Neural cell (in vitro differentiated cells): ENCODE measurements at regions not wholly inside any gene's neighbourhood (a gene's known extent, or its start where the extent isn't known, plus 50 kb on each side); places are given as distances from the start of the nearest gene placed in this dataset.

Experiments used
- H2AFZ ChIP-seq: fragments of 200-600, 300-800 bp; sonication (generic), shearing (Covaris generic); 2 replicates; pipeline ENCODE4 v1.6.0; 2014; ENCODE audit warnings: low read depth, mild to moderate bottlenecking, antibody characterized with exemption, low read length, moderate library complexity
- H3F3A ChIP-seq: fragments of 200-600 bp; shearing (Covaris generic); 2 replicates; pipeline ENCODE4 v1.6.1; 2016; ENCODE audit warnings: mild to moderate bottlenecking, moderate library complexity, mixed read lengths, antibody characterized with exemption, low read length; ENCODE audit not compliant: insufficient read depth, poor library complexity, severe bottlenecking
- H3K27ac ChIP-seq: fragments of 200-600, 300-800 bp; sonication (generic), shearing (Covaris generic); 2 replicates; pipeline ENCODE4 v1.5.1; 2014; ENCODE audit warnings: mild to moderate bottlenecking, low read length, moderate library complexity
- H3K27me3 ChIP-seq: fragments of 300-800, 200-600 bp; sonication (generic), shearing (Covaris generic); 2 replicates; pipeline ENCODE4 v1.6.0; 2014; ENCODE audit warnings: mild to moderate bottlenecking, low read depth, low read length, moderate library complexity; ENCODE audit not compliant: insufficient read depth
- H3K36me3 ChIP-seq: fragments of 300-800, 200-600 bp; sonication (generic), shearing (Covaris generic); 2 replicates; pipeline ENCODE4 v1.5.1; 2014; ENCODE audit warnings: mild to moderate bottlenecking, antibody characterized with exemption, low read length, moderate library complexity; ENCODE audit not compliant: insufficient read depth
- H3K4me2 ChIP-seq: fragments of 300-800, 200-600 bp; sonication (generic), shearing (Covaris generic); 2 replicates; pipeline ENCODE4 v1.6.0; 2014; ENCODE audit warnings: mild to moderate bottlenecking, low read length
- H3K4me3 ChIP-seq: fragments of 300-800, 200-600 bp; sonication (generic), shearing (Covaris generic); 2 replicates; pipeline ENCODE4 v1.5.1; 2014; ENCODE audit warnings: mild to moderate bottlenecking, low read length, moderate library complexity
- H3K79me2 ChIP-seq: fragments of 200-600 bp; shearing (Covaris generic); replicated peaks from 2 replicates; pipeline ENCODE4 v1.6.0; 2014; ENCODE audit warnings: mild to moderate bottlenecking, low read length, moderate library complexity; ENCODE audit not compliant: insufficient read depth
- H3K9ac ChIP-seq: fragments of 300-800, 200-600 bp; sonication (generic), shearing (Covaris generic); 2 replicates; pipeline ENCODE4 v1.6.1; 2016; ENCODE audit warnings: mild to moderate bottlenecking, low read length, mixed read lengths
- H3K9me2 ChIP-seq: fragments of 200-600 bp; shearing (Covaris generic); 2 replicates; pipeline ENCODE4 v1.6.1; 2016; ENCODE audit warnings: mild to moderate bottlenecking, low read length, mixed read lengths; ENCODE audit not compliant: insufficient read depth
- H3K9me3 ChIP-seq: fragments of 200-600, 300-800 bp; sonication (generic), shearing (Covaris generic); 2 replicates; pipeline ENCODE4 v1.6.1; 2016; ENCODE audit warnings: mild to moderate bottlenecking, mixed run types, low read length, moderate library complexity, mixed read lengths
- H4K20me1 ChIP-seq: fragments of 200-600 bp; shearing (Covaris generic); 2 replicates; pipeline ENCODE4 v1.6.1; 2016; ENCODE audit warnings: mild to moderate bottlenecking, mixed run types; ENCODE audit not compliant: insufficient read depth
- CTCF ChIP-seq: fragments of 450-650 bp; IDR thresholded peaks from 2 replicates; pipeline ENCODE4 v1.5.1; 2014; ENCODE audit warnings: antibody characterized with exemption, mild to moderate bottlenecking, moderate library complexity; ENCODE audit not compliant: poor library complexity, severe bottlenecking
- EP300 ChIP-seq: fragments of 450-650 bp; conservative IDR thresholded peaks from 2 replicates; pipeline ENCODE4 v1.6.1; 2014; ENCODE audit warnings: antibody characterized with exemption, mild to moderate bottlenecking, moderate library complexity; ENCODE audit not compliant: poor library complexity, severe bottlenecking
- EZH2 ChIP-seq: fragments of 200-600, 300-800 bp; shearing (Covaris generic), sonication (generic); IDR thresholded peaks from 2 replicates; pipeline ENCODE4 v1.6.1; 2014; ENCODE audit warnings: antibody characterized with exemption, low read length, borderline replicate concordance, mild to moderate bottlenecking; ENCODE audit not compliant: insufficient read depth, poor library complexity, severe bottlenecking
- MXI1 ChIP-seq: fragments of 450-650 bp; conservative IDR thresholded peaks from 2 replicates; pipeline ENCODE4 v1.6.1; 2014; ENCODE audit warnings: antibody characterized with exemption, mild to moderate bottlenecking; ENCODE audit not compliant: poor library complexity, severe bottlenecking
- POLR2AphosphoS5 ChIP-seq: IDR thresholded peaks from 2 replicates; pipeline ENCODE4 v1.6.1; 2012
- RAD21 ChIP-seq: fragments of 450-650 bp; conservative IDR thresholded peaks from 2 replicates; pipeline ENCODE4 v1.6.1; 2014; ENCODE audit warnings: antibody characterized with exemption, mild to moderate bottlenecking, moderate library complexity
- REST ChIP-seq: IDR thresholded peaks from 2 replicates; pipeline ENCODE4 v1.6.1; 2012; ENCODE audit warnings: borderline replicate concordance
- SMC3 ChIP-seq: fragments of 450-650 bp; conservative IDR thresholded peaks from 2 replicates; pipeline ENCODE4 v1.6.1; 2014; ENCODE audit warnings: antibody characterized with exemption, mild to moderate bottlenecking, moderate library complexity; ENCODE audit not compliant: poor library complexity
- TAF1 ChIP-seq: IDR thresholded peaks from 2 replicates; pipeline ENCODE4 v1.6.1; 2012; ENCODE audit warnings: low read depth

DNA sequence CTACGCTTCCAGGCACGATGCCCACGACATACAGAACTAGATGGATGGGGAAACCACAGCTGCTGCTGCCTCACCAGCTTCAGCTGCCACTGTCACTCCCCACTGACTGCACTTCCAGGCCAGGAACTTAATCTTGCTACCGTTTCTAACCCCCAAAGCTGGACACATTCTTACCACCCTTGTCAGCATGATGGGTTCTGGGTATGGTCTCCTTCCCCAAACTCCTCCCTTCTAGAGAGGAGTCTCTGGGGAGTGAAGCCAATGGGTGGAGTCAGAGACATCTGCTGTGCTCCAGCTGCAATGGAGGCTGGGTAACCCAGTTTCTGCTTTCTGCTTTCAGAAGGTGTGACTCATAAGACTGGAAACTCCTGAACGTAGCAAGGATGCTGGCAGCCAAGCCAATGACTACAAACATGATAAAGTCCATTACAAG is 87.0 kb upstream of the THY1 start:
- Histone ChIP-seq H3K9ac (no peak overlapping the region), H3K9me2 (no peaks in the 10 kb centered on the region), H3K4me3 (no peak overlapping the region), H3K36me3 (no peaks in the 10 kb centered on the region), H3K9me3 (no peaks in the 10 kb centered on the region), H3K4me2 (no peak overlapping the region), H3F3A (no peaks in the 10 kb centered on the region), H3K79me2 (no peaks in the 10 kb centered on the region), H3K27ac (no peak overlapping the region), H3K27me3 (no peaks in the 10 kb centered on the region), H4K20me1 (no peaks in the 10 kb centered on the region), H2AFZ (no peak overlapping the region)
- no peak for TF ChIP-seq CTCF
- TF ChIP-seq REST = no peak
- TF ChIP-seq SMC3 = no peak
- no peak for TF ChIP-seq RAD21
- no peak for TF ChIP-seq EZH2
- TF ChIP-seq TAF1 = no peak
- no peak for TF ChIP-seq EP300
- TF ChIP-seq MXI1 = no peak
- no peak for TF ChIP-seq POLR2AphosphoS5

GRCh38 chr11:119509282-119509841 is 86.4 kb upstream of the THY1 start:
- Histone ChIP-seq H3K9me3 (no peaks in the 10 kb centered on the region), H2AFZ (no peak overlapping the region), H3K9me2 (no peaks in the 10 kb centered on the region), H4K20me1 (no peaks in the 10 kb centered on the region), H3K79me2 (no peaks in the 10 kb centered on the region), H3K4me3 (no peak overlapping the region), H3K36me3 (no peaks in the 10 kb centered on the region), H3F3A (no peaks in the 10 kb centered on the region), H3K27ac (no peak overlapping the region), H3K4me2 (no peak overlapping the region), H3K27me3 (no peaks in the 10 kb centered on the region), H3K9ac (no peak overlapping the region)
- TF ChIP-seq TAF1 (no peak), POLR2AphosphoS5 (no peak), REST (no peak), EZH2 (no peak), MXI1 (no peak), CTCF (no peak), RAD21 (no peak), SMC3 (no peak), EP300 (no peak)
